ENCODE measurements at regions not wholly inside any gene's neighbourhood (a gene's known extent, or its start where the extent isn't known, plus 50 kb on each side); places are given as distances from the start of the nearest gene placed in this dataset.
"Not testable (repeated sequence)": the region's sequence is repeated elsewhere in the genome, so short reads cannot be mapped to it uniquely, and the experiment has no call there.

DNA sequence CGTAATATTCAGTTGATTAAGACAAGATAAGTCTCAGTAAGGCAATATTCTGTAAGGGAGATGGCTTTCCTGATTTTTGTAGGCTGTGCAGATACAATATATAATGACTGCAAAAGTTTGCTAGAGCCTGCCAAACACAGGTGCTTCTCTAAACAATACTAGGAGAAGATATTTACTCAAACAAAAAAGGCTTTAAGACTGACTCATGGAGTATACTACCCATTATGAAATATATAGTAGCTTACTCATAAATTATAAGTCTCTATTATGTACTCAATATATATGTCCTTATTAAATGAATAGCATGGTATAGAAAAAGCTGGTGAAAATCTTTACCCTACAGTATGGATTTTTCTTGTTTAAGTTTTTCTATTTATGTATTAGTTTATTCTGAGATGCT is 93.2 kb upstream of the IL15 start:
- H3K4me3 ChIP-seq (ENCODE audit: low read depth, low read length) = no peak overlapping the region
- no peak for DNase-seq (ENCODE audit: low read depth)
- TF ChIP-seq, protein P1, sequence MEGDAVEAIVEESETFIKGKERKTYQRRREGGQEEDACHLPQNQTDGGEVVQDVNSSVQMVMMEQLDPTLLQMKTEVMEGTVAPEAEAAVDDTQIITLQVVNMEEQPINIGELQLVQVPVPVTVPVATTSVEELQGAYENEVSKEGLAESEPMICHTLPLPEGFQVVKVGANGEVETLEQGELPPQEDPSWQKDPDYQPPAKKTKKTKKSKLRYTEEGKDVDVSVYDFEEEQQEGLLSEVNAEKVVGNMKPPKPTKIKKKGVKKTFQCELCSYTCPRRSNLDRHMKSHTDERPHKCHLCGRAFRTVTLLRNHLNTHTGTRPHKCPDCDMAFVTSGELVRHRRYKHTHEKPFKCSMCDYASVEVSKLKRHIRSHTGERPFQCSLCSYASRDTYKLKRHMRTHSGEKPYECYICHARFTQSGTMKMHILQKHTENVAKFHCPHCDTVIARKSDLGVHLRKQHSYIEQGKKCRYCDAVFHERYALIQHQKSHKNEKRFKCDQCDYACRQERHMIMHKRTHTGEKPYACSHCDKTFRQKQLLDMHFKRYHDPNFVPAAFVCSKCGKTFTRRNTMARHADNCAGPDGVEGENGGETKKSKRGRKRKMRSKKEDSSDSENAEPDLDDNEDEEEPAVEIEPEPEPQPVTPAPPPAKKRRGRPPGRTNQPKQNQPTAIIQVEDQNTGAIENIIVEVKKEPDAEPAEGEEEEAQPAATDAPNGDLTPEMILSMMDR (IDR thresholded peaks at IDR 0.05; ENCODE audit: insufficient read depth, low read depth, low read length) = no peak

DNA sequence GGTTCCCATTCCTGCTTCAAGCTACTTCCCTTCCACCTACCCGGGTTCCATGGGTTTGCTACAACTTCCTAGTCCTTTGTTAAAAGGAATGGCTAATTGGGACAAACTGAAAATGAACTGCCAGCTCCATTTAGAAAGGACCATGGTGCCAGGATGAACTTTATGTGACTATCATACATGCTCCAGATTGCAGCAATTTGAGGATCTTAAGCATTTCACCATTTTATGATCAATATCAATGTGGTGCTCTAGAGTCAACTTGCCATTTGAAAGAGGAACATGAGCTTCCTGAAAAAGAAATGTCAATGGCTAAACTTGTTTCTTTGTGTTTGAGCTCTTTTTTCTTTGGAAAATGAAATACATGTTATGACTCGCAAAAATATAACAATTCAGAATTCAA is 92.7 kb upstream of the IL15 start:
- TF ChIP-seq, protein P1 (IDR thresholded peaks at IDR 0.05; ENCODE audit: insufficient read depth, low read depth, low read length) = no peak
- no peak overlapping the region for H3K4me3 ChIP-seq (ENCODE audit: low read depth, low read length)
- DNase-seq (ENCODE audit: low read depth) = no peak

DNA sequence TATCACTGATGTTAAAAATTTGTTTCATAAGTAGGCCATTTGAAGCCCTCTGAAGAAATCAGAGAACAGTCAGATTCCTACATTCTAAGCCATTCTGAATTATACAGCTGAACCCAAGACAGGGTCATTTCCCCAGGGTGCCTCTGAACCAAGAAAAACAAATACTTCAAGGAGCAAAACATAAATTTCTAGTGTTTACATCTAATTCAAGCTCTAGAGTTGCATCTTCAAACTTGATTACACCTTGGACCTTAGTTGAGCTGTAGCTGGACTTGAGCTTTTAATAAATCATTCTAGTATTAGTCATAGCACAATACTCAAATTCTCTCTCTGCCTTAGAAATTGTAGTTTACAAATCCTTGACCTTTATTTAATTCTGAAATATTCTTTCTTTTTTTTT is 87.6 kb upstream of the IL15 start:
- H3K4me3 ChIP-seq (ENCODE audit: low read depth, low read length) = no peak overlapping the region
- TF ChIP-seq, protein P1 (IDR thresholded peaks at IDR 0.05; ENCODE audit: insufficient read depth, low read depth, low read length) = no peak
- DNase-seq (ENCODE audit: low read depth) = peak; percentile 53

DNA sequence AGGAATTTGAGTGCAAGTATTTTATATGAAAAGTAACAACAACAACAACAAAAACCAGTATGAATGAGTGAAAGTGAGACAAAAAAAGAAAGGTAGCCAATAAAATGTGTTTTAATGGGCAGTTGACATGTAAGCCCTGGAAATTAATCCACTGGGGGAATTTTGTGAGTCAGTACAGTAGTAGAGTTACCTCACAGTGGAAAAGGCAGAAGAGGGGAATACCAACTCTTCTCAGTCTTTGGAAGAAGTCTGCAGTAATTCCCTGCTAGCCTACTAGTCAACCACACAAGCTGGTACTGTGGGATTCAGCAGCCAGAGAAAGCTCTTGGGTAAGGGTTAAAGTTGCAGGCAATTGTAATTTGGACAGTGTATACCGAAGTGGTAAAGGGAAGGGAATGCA is 76.3 kb upstream of the IL15 start:
- TF ChIP-seq, protein P1 (IDR thresholded peaks at IDR 0.05; ENCODE audit: insufficient read depth, low read depth, low read length) = no peak
- no peak for DNase-seq (ENCODE audit: low read depth)
- H3K4me3 ChIP-seq (ENCODE audit: low read depth, low read length) = no peak overlapping the region

DNA sequence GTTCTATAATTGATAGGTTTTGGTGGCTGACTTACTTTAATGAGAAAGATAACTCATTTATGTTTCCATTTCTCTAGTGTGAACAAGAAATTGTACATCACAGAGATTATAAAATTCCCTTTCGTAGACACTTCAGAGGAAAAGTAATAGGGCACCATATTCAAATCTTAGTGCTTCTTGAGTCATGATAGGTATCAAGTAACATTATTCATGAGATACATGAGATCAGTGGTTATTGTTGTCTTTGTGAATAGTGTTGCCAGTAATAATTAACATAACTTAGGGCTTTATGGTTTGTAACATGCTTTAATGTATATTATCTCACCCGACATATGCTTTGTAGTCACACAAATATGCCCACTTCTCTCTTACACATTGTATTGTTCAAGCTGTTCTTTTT is 73.7 kb upstream of the IL15 start:
- no peak overlapping the region for H3K4me3 ChIP-seq (ENCODE audit: low read depth, low read length)
- TF ChIP-seq, protein P1 (IDR thresholded peaks at IDR 0.05; ENCODE audit: insufficient read depth, low read depth, low read length) = no peak
- DNase-seq (ENCODE audit: low read depth) = no peak

DNA sequence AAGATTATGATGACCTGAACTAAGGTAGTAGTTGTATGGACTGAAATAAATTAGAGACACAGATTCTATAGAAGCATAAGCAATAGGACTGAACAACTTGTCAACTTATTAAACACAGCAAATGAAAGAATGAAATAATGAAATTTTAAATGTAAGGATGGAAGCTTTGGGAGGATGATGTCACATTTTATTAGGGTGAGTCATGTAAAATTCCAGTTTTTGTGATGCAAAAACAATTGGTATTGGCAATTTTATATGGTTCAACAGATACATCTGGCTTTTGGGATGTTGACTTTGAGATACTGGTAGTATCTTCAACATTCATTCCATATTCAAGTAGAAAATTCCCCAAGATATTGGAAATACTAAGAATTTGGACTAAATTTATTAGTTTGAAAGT is 72.7 kb upstream of the IL15 start:
- TF ChIP-seq, protein P1 (IDR thresholded peaks at IDR 0.05; ENCODE audit: insufficient read depth, low read depth, low read length) = no peak
- no peak for DNase-seq (ENCODE audit: low read depth)

DNA sequence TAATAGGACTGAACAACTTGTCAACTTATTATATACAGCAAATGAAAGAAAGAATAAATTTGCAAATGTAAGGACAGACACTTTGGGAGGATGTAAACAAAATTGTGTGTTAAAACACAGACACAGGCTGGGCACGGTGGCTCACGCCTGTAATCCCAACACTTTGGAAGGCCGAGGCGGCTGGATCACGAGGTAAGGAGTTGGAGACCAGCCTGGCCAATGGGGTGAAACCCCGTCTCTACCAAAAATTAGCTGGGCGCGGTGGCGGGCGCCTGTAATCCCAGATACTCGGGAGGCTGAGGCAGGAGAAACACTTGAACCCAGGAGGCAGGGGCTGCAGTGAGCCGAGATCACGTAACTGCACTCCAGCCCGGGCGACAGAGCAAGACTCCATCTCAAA is 71.4 kb upstream of the IL15 start:
- not testable (repeated sequence) for DNase-seq (ENCODE audit: low read depth); H3K4me3 ChIP-seq (ENCODE audit: low read depth, low read length)

More for the DNA sequence above, 72.7 kb upstream of the IL15 start:
- no peak overlapping the region for H3K4me3 ChIP-seq (ENCODE audit: low read depth, low read length)

Measured in fibroblast of villous mesenchyme (primary cell).